Fibroblast of skin of left biceps (primary cell): ENCODE measurements at regions not wholly inside any gene's neighbourhood (a gene's known extent, or its start where the extent isn't known, plus 50 kb on each side); places are given as distances from the start of the nearest gene placed in this dataset.
"Not testable (repeated sequence)": the region's sequence is repeated elsewhere in the genome, so short reads cannot be mapped to it uniquely, and the experiment has no call there.

Experiments used
- DNase-seq, 2 experiments: peaks; one replicate each; pipeline ENCODE4 v3.0.0-alpha.2; 2013; ENCODE audit warnings: low read depth in 2 of 2

GRCh38 chr7:97928844-97929243 is 56.6 kb upstream of the ASNS start:
- DNase-seq = not testable (repeated sequence)

DNA sequence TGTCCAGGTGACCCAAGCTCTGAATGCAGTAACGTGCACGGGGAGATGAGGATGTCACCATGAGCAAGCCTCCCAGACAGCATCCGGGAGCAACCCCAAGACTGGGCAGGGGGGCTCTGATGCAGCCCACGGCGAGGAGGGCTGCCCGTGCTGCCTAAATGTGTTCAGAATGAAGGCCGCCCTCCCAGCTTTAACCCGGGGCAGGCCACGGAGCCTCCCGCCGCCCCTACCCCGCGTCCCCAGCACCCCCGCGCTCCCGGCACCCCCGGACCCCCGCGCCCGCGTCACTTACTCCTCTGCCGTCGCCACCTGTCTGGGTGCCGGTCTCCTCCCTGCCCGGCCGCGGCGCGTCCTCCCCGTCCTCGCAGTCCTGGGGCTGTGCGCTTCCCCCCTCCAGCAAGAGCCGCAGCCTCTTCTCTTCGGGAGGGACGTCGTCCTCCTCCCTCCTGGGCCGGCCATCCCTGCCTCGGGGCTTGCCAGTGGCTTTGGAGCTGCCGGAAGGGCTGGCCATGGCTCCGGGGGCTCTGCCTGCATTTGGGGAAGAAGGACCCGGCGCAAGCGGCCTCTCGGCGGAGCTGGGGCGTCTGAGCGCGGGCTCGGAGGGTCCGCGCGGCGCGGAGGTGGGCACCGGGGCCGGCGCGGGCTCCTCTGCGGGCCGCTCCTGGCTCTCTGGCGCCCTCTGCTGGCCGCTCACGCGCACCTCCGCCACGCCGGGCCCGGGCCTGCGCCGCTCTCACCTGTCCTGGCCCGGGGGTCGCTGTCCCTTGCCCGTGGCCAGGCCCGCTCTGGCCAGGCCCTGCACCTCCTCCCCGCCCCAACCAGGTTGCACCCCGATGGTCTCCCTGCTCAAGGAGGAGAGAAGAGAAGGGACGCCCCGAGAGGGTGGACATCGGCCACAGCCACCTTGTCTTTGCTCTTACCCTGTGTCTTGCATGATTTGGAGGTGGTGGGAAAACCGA is 55.9 kb upstream of the ASNS start:
- DNase-seq = peak in 1 of 2 experiments; percentile 1
